ENCODE measurements at regions not wholly inside any gene's neighbourhood (a gene's known extent, or its start where the extent isn't known, plus 50 kb on each side); places are given as distances from the start of the nearest gene placed in this dataset.

DNA sequence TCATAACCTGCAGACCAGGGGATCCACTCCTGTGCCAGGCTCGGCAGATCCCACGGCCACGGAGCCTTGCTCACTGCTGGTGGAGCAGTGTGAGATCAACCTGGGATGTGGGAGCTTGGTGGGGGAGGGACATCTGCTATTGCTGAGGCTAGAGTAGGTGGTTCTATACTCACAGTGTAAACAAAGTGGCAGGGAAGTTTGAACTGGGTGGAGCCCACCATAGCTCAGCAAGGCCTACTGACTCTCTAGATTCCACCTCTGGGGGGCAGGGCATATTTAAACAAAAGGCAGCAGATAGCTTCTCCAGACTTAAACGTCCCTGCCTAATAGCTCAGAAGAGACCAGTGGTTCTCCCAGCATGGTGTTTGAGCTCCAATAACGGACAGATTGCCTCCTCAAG, 54.7 kb upstream of the EPHA5 start:
- no peak for TF ChIP-seq EZH2 (optimal IDR thresholded peaks at IDR 0.05; ENCODE audit: low read depth, low read length)
- TF ChIP-seq, protein P1, sequence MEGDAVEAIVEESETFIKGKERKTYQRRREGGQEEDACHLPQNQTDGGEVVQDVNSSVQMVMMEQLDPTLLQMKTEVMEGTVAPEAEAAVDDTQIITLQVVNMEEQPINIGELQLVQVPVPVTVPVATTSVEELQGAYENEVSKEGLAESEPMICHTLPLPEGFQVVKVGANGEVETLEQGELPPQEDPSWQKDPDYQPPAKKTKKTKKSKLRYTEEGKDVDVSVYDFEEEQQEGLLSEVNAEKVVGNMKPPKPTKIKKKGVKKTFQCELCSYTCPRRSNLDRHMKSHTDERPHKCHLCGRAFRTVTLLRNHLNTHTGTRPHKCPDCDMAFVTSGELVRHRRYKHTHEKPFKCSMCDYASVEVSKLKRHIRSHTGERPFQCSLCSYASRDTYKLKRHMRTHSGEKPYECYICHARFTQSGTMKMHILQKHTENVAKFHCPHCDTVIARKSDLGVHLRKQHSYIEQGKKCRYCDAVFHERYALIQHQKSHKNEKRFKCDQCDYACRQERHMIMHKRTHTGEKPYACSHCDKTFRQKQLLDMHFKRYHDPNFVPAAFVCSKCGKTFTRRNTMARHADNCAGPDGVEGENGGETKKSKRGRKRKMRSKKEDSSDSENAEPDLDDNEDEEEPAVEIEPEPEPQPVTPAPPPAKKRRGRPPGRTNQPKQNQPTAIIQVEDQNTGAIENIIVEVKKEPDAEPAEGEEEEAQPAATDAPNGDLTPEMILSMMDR (IDR thresholded peaks at IDR 0.05; ENCODE audit: low read length), result no peak
- TF ChIP-seq EZH2phosphoT487 (IDR thresholded peaks at IDR 0.05; ENCODE audit: low read length), result no peak

Measured in MM.1S (cell line).